NCI-H2227 (cell line): ENCODE measurements at regions not wholly inside any gene's neighbourhood (a gene's known extent, or its start where the extent isn't known, plus 50 kb on each side); places are given as distances from the start of the nearest gene placed in this dataset.
"Not testable (repeated sequence)": the region's sequence is repeated elsewhere in the genome, so short reads cannot be mapped to it uniquely, and the experiment has no call there.

Experiments
- DNase-seq: peaks from one replicate; lab custom pipeline; 2025; ENCODE audit not compliant: unreplicated experiment; lab: John Stamatoyannopoulos, UW

DNA sequence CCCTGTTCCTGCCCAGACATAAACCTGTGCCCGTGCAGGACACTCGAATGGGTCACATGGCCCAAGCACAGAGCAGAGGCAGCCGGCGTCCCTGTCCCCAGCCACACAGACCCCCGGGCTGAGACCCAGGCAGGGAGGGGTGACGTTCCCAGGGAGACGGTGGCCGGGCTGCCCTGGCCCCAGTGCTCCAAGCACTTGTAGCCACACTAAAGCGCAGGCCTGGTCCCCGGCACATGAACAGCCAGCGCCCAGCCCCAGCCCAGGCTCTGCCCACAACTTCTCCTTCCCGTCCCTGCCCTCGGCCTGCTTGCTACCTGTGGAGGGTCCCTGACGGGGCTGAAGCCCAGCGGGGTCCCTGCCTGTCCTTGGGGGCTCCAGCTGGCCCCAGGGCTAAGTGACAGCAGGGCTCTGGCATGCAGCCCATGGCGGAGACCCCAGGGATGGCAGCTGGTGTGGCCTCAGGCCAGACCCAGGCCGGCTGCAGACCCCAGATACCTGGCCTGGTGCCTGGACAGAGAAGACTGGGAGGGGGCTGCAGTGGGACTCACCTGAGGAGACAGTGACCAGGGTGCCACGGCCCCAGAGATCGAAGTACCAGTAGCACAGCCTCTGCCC lies 338.4 kb downstream of the TMEM121 start:
- no peak for DNase-seq

DNA sequence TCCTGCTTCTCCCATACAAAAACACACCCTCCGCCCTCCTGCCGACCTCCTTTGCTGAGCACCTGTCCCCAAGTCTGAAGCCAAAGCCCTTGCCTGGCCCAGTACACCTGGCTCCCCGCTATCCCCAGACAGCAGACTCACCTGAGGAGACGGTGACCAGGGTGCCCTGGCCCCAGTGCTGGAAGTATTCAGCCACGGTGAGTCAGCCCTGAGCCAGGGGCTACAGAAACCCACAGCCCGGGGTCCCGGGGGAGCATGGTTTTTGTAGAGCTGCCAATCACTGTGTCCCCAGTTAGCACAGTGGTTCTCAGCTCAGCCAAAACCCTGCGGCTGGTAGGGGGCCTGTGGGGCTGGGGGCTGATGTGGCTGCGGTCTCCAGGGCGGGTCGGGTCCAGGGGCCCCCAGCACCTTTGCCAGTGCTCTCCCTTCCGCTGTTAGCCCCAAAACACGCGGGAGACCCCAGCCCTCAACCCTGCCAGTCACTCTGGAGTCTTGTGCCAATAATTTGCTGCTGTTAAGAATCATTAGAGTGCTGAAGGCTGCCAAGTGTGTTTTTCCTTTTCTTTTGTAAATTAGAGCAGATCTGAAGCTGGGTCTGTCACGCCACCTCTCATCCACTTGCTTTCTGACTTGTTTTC lies 339.0 kb downstream of the TMEM121 start:
- DNase-seq = no peak

DNA sequence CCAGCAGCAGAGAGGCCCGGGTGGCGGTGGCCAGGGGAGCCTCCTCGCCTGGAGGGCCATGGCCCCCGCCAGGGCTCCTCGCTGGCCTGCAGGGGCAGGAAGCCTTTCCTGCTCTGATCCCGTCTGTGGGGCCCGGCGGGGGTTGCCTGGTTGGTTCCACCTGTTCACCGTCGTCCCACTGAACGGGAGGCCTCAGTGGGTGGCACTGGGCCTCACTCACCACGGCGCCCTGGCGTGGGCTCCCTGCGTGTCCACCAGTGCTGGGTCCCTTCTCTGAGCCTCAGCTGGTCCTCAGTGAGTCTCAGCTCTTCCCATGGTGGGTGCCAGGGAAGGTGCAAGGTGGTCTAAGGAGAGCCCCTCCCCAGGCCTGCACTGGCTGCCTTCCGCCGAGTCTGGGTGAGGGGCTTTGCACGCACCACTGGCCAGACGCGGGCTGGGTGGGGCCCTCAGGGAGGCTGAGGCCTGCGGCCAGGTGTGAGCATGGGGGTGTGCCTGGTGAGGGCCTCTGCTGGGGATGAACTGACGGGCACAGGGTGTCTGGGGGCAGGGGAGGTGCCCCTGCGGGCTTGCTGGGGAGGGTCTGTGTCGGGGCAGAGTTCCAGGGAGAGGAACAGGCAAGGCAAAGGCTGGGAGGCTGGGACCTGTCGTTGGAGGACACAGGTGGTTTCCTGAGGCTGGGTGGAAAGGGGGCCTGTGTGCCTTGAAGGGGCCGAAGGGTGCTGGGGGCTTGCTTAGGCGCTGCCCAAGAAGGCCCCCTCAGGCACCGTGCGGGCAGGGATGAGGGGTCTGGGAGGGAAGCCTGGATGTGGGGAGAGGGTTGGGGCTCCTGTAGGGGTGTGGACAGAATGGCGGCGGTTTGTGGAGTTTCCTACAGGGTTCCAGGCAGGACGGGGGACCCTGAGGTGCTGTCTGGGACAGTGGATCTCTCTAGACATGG lies 339.8 kb downstream of the TMEM121 start:
- no peak for DNase-seq

DNA sequence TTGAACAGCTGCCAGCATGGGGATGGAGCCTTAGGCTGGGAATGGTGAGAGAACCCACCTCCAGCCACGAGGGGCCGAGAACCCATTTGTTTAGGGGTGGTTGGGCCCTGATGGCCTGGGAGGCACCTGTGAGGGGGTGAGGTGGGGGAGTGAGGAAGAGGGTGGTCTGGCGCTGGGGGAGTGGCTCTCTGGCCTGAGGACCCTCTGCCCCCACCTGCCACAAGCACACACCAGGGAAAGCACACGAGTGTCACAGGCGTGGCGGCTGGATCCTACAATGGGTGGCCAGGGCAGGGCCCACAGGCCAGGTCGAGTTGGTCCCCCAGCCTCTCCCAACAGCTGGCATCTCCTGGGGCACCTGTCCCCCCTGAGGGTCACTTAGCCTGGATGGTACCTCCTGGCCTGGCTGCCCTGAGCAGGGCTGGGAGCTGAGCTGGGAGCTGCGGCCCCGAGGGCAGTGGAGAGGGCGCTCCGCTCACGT lies 340.5 kb downstream of the TMEM121 start:
- no peak for DNase-seq

- no peak for DNase-seq
Observed at GRCh38 chr14:105867961-105868599, 341.7 kb downstream of the TMEM121 start.

- no peak for DNase-seq
Observed at GRCh38 chr14:105871590-105871989, 345.2 kb downstream of the TMEM121 start.

DNA sequence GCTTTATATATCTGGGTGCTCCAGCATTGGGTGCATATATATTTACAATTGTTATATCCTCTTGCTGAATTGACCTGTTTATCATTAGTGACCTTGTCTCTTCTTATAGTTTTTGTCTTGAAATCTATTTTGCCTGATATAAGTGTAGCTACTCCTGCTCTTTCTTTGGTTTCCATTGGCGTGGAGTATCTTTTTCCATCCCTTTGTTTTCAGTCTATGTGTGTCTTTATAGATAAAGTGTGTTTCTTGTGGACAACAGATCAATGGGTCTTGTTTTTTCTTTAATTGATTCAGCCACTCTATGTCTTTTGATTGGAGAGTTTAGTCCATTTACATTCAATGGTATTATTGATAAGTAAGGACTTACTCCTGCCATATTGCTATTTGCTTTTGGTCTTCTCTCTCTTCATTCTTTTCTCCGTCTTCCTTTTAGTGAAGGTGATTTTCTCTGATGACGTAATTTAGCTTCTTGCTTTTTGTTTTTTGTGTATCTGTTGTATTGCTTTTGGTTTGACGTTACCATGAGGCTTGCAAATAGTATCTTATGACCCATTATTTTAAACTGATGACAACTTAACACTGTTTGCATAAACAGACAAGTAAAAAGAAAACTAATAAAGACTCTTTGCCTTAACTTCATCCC lies 347.6 kb downstream of the TMEM121 start:
- DNase-seq = no peak

DNA sequence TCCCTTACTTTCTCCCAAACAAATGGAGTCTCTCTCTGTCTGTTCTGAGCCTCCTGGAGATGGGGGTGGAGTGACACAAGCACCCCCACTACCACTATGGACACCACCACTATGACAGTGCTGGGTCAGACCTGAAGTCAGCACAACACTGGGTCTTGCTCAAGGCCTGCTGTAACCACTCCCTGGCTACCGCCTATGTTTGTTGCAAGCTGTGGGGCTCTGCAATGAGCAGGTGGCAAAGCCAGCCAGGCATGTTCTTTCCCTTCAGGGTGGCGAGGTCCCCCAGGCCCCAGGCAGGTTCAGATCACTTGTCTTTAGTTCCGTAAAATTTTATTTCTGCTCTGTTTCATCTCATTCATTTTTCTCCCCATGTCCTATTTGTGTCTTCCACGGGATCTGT lies 349.8 kb downstream of the TMEM121 start:
- DNase-seq = no peak

DNA sequence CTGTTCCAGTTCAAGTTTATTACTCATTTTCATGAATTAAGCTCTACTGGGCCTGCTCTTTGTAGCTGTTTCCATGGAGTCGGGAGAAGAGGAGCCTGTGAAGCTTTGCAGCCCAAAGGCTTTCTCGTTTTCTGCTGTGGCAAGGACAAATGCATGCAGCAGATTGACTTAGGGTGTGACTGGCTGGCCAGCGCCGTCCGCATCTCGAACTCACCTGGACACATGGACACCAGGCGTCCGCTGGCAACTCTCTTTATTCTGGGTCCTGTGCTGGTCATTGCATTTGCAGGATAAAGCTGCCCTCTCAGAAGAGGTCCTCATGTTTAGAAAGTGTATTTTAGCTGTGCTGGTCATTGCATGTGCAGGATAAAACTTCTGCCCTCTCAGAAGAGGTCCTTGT lies 350.4 kb downstream of the TMEM121 start:
- no peak for DNase-seq

GRCh38 chr14:105877645-105878044 lies 351.3 kb downstream of the TMEM121 start:
- no peak for DNase-seq

GRCh38 chr14:105878125-105878524 lies 351.7 kb downstream of the TMEM121 start:
- DNase-seq = no peak

DNA sequence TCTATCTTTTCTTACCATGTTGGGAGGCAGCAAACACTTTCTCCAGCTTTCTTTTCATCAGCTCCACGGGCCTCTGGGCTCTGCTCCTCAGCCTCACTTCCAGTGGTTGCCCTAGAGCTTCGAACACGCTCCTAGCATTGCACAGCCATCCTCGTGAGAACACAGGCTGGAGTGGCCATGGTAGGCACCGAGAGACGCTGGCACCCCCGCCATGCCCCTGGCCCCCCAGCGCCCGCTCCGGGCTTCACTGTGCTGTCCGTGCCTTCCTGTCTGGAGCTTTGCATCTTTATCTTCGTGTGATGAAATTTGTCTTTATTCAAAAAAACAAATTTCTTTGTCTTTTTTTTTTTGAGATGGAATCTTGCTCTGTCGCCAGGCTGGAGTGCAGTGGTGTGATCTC lies 352.2 kb downstream of the TMEM121 start:
- DNase-seq = no peak

DNA sequence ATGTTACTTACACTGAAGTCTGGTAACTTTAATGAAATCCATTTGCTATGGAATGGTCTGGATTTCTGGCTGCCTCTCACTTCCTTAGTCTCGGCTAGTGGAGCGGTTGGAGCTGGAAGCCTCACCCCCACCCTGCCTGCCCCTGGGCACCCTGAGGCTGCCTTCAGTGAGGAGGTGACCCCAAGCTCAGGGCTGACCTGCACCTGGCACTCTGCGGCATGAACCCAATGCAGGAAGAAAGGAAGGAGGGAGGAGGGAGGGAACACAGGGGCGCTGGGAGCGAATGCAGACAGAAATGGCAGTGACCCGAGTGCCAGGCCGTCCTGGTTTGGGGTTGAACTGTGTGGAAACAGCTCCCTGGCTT lies 353.1 kb downstream of the TMEM121 start:
- no peak for DNase-seq

GRCh38 chr14:105879867-105880561 lies 353.6 kb downstream of the TMEM121 start:
- DNase-seq = no peak

DNA sequence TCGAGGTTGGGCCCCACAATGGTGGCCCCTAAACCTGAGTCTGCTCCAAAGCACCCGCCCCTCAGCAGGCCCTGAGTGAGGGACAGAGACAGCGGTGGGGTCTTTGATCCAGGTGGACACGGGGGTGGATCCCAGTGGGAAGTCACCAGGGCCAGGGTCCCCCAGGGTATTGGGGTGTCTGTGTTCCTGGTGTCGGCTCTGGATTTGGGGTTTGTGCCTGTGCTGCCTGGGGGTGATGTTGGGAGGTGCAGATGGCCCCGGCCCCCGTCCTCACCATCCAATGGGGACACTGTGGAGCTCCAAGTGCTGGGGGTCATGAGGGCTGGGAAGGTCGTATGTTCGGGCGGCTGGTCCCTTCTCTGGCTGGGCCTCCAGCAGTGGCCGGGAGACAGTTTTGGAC lies 354.2 kb downstream of the TMEM121 start:
- DNase-seq = no peak

- no peak for DNase-seq
Observed at GRCh38 chr14:105881021-105881930, 354.9 kb downstream of the TMEM121 start.

DNA sequence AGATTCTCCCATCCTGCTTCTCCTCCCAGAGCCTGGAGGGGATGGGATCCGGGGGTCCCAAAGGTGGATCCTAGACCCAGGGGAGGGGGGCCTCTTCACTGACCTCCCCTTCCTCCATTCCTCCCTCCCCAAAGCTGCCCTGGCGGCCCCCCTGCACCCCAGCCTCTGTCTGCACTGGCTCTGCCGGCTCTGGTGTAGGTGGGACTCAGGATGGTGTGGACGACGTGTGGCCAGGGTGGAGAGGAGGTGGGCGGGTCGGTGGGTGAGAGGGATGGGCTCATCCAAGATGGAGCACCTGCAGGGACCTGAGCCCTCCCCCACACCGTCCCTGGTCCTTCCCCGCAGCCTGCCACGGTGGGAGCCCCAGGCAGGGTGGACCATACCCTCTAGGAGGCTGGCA lies 355.6 kb downstream of the TMEM121 start:
- not testable (repeated sequence) for DNase-seq

DNA sequence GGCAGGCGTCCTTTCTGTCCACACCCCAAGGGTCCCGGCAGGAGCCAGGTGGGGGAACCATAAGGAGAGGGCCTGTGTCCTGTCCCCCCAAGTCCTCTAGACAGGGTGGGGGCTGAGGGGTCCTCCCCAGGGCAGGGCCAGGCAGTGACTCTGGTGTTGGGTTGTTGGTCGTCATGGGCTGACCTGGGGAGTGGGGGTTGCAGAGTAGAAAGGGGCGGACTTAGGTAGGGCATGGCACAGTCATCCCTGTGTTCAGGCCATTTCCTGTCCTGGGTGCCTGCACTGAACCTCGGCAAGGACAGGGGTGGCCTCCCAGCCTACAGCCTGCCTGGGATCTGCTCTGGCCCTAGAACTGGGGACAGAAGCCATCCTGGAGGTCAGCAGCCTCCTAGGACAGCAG lies 356.2 kb downstream of the TMEM121 start:
- no peak for DNase-seq
